ENCODE measurements at regions not wholly inside any gene's neighbourhood (a gene's known extent, or its start where the extent isn't known, plus 50 kb on each side); places are given as distances from the start of the nearest gene placed in this dataset.

GRCh38 chr5:93079046-93079445 is 502.0 kb downstream of the NR2F1-AS1 start:
- TF ChIP-seq GATA2 (IDR thresholded peaks at IDR 0.05; ENCODE audit: low read depth, low read length) (no peak), GATA3 (IDR thresholded peaks at IDR 0.05; ENCODE audit: low read depth, low read length) (no peak)
